PFSK-1 (cell line): ENCODE measurements at regions not wholly inside any gene's neighbourhood (a gene's known extent, or its start where the extent isn't known, plus 50 kb on each side); places are given as distances from the start of the nearest gene placed in this dataset.

Experiments used
- FOXP2 ChIP-seq: optimal IDR thresholded peaks from 2 replicates; pipeline ENCODE3; 2011; ENCODE audit warnings: borderline replicate concordance, control low read depth, inconsistent platforms; ENCODE audit not compliant: insufficient read depth; ENCODE audit errors: extremely low read length, extremely low read depth
- POLR2AphosphoS5 ChIP-seq: IDR thresholded peaks from 2 replicates; pipeline ENCODE4 v1.6.1; 2012; ENCODE audit warnings: low read depth, mild to moderate bottlenecking, control low read depth, low read length, moderate library complexity
- REST ChIP-seq, 2 experiments: IDR thresholded peaks; 2 replicates each; pipeline versions ENCODE4 v1.6.1 to v1.8.0; 2011 to 2012; ENCODE audit warnings: low read depth in 2 of 2, low read length in 2 of 2, control low read depth in 1 of 2, inconsistent platforms in 1 of 2, mild to moderate bottlenecking in 1 of 2, moderate library complexity in 1 of 2; ENCODE audit not compliant: insufficient read depth in 1 of 2
- SIN3A ChIP-seq: IDR thresholded peaks from 2 replicates; pipeline ENCODE4 v1.6.1; 2012; ENCODE audit warnings: mild to moderate bottlenecking, low read length, moderate library complexity, borderline replicate concordance; ENCODE audit not compliant: insufficient read depth
- TAF1 ChIP-seq: IDR thresholded peaks from 2 replicates; pipeline ENCODE4 v1.6.1; 2012; ENCODE audit warnings: low read length, control low read depth, borderline replicate concordance; ENCODE audit not compliant: insufficient read depth

- no peak for TF ChIP-seq FOXP2
Observed at GRCh38 chr2:220432645-220433044, 805.2 kb downstream of the SLC4A3 start.

- no peak for TF ChIP-seq REST (IDR thresholded peaks at IDR 0.05; ENCODE audit: insufficient read depth in 1 of 2, low read depth in 2 of 2, low read length in 2 of 2)
- TF ChIP-seq FOXP2: no peak
- TF ChIP-seq TAF1: no peak
- no peak for TF ChIP-seq SIN3A
- TF ChIP-seq POLR2AphosphoS5: no peak
Observed at GRCh38 chr2:220433131-220433530, 805.7 kb downstream of the SLC4A3 start.

DNA sequence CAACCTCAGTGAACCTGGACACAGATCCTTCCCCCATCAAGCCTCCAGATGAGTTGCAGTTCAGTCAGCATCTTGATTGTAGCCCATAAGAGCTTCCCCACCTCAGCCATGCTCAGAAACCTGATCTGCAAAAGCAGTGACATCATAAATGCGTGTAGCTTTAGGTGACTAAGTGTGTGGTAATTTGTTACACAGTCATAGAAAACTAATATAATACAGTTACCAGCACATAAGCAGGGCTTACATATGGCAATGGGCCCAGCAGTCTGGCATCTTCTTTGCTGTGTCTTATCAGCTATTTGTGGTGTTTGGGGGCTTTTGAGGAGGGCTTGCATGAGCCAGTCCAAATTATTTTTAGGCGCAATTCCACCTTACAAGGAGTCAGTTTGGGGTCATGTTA, 807.0 kb downstream of the SLC4A3 start:
- no peak for TF ChIP-seq REST (IDR thresholded peaks at IDR 0.05; ENCODE audit: insufficient read depth in 1 of 2, low read depth in 2 of 2, low read length in 2 of 2)
- TF ChIP-seq SIN3A: no peak
- TF ChIP-seq TAF1: no peak
- no peak for TF ChIP-seq POLR2AphosphoS5
- no peak for TF ChIP-seq FOXP2

DNA sequence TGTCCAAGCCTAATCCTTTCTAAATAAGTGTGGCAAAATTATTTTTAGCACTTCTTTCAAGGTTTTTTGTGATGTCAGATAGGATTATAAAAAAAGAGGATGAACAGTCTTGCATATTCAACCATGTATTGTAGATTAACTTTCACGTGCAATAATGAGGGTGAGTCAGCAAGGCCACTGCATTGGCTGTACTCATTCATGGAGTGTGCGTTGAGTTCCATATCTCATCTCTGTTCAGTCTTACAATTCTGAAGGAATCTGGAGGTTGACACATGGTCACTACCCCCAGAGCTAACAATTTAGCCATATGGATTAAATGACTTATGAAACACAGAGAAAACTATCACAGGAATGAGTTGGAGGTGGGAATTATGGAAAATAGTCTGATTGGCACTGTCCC, 810.5 kb downstream of the SLC4A3 start:
- TF ChIP-seq FOXP2 (no peak), SIN3A (no peak), POLR2AphosphoS5 (no peak), REST (IDR thresholded peaks at IDR 0.05; ENCODE audit: insufficient read depth in 1 of 2, low read depth in 2 of 2, low read length in 2 of 2) (no peak), TAF1 (no peak)

DNA sequence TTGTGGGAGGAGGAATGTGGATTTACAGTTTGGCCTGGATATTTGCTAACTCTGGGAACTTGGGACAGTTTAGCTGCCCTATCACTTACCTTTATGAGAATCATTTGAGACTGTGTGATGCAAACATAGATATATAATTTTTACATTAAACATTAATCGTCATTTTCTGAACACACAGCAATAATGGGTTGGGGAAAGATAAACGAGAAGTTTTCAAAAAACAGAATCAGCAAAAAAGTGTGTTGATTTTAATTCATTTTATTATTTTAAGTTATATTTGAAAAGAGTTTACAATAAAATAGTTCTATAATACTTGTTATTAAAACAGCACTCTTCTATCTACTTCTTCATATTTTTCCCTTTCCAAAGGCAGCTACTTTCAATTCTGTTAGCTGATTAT, 813.3 kb downstream of the SLC4A3 start:
- TF ChIP-seq FOXP2 (no peak), TAF1 (no peak), SIN3A (no peak), POLR2AphosphoS5 (no peak), REST (IDR thresholded peaks at IDR 0.05; ENCODE audit: insufficient read depth in 1 of 2, low read depth in 2 of 2, low read length in 2 of 2) (no peak)
